ENCODE measurements at regions not wholly inside any gene's neighbourhood (a gene's known extent, or its start where the extent isn't known, plus 50 kb on each side); places are given as distances from the start of the nearest gene placed in this dataset.

DNA sequence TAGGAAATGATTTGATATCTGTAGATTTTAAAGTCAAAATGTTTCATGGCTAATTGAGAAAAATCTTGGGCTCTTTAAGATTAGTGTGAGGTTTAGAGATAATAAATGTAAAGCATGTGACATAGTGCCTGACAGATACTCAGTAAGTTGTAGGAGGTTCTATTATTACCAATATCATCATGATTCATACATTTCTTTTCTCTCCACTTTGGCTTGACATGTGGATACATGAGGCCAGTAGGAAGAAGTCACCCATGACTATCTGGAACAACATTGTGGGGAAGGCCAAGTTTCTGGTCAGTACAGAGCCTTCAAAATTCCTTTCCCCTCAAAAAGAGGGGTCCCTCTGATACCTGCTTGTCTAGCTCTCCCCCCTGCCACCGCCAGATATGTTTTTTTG, 91.2 kb upstream of the SORBS2 start:
- Histone ChIP-seq H3K79me2 (ENCODE audit: control insufficient read depth, insufficient read depth, low read length) (no peaks in the 10 kb centered on the region), H3K4me3 (ENCODE audit: control insufficient read depth in 2 of 3, extremely low read depth in 1 of 3, insufficient read depth in 2 of 3, low read depth in 1 of 3, low read length in 3 of 3) (no peak overlapping the region), H3K27me3 (ENCODE audit: control insufficient read depth, extremely low read depth, insufficient read depth, low read length) (no peaks in the 10 kb centered on the region), H3K4me2 (ENCODE audit: control insufficient read depth, extremely low read depth, insufficient read depth, low read depth, low read length) (no peak overlapping the region), H3K27ac (ENCODE audit: control insufficient read depth, insufficient read depth, low read length) (peak overlapping the region; percentile 24), H3K4me1 (ENCODE audit: control insufficient read depth, extremely low read depth, insufficient read depth, low read length) (peaks cover 11% of the 10 kb centered on the region), H3K9me3 (ENCODE audit: control insufficient read depth, low read depth, low read length) (no peaks in the 10 kb centered on the region), H2AFZ (ENCODE audit: control insufficient read depth, low read length) (no peak overlapping the region), H3K9me1 (ENCODE audit: control insufficient read depth, extremely low read depth, insufficient read depth, low read length) (no peaks in the 10 kb centered on the region), H3K9ac (ENCODE audit: control insufficient read depth, extremely low read depth, insufficient read depth, low read length) (no peak overlapping the region), H3K36me3 (ENCODE audit: control insufficient read depth in 2 of 2, extremely low read depth in 1 of 2, insufficient read depth in 2 of 2, low read length in 2 of 2) (no peaks in the 10 kb centered on the region), H4K20me1 (ENCODE audit: control insufficient read depth, extremely low read depth, insufficient read depth, low read length) (no peaks in the 10 kb centered on the region)
- dilution Hi-C loops (cut with MboI; ENCODE audit: extremely low pct_ligation_motif_present, low sequenced_read_pairs), result no loop called here
- FAIRE-seq (peak; percentile 59), DNase-seq (ENCODE audit: low read depth, low spot score) (no peak)
- TF ChIP-seq, protein P1, sequence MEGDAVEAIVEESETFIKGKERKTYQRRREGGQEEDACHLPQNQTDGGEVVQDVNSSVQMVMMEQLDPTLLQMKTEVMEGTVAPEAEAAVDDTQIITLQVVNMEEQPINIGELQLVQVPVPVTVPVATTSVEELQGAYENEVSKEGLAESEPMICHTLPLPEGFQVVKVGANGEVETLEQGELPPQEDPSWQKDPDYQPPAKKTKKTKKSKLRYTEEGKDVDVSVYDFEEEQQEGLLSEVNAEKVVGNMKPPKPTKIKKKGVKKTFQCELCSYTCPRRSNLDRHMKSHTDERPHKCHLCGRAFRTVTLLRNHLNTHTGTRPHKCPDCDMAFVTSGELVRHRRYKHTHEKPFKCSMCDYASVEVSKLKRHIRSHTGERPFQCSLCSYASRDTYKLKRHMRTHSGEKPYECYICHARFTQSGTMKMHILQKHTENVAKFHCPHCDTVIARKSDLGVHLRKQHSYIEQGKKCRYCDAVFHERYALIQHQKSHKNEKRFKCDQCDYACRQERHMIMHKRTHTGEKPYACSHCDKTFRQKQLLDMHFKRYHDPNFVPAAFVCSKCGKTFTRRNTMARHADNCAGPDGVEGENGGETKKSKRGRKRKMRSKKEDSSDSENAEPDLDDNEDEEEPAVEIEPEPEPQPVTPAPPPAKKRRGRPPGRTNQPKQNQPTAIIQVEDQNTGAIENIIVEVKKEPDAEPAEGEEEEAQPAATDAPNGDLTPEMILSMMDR (optimal IDR thresholded peaks at IDR 0.05 in 1 of 3, IDR thresholded peaks at IDR 0.05 in 1 of 3, conservative IDR thresholded peaks at IDR 0.05 in 1 of 3; ENCODE audit: extremely low read depth in 1 of 3, insufficient read depth in 2 of 3, low read length in 3 of 3), result no peak
- no peak for TF ChIP-seq EZH2 (IDR thresholded peaks at IDR 0.05; ENCODE audit: low read length)

DNA sequence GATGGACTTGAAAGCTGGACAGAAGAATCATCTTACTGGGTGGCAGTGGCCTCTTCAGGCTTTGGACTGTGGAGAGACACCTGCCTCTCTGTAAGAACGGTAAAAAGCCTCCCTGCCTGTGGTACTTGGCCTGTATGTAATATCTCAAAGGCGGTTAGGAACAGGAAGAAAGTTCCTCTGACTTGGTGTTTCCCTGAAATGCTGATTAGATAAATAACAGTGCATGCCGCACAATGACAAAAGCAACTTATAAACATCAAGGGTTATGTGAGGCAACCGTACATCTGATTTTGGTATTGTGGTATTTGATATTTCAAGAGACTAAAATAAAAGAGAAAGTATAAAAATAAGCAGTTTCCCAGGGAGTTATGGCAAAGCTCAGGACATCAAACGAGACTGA, 92.4 kb upstream of the SORBS2 start:
- dilution Hi-C loops (cut with MboI; ENCODE audit: extremely low pct_ligation_motif_present, low sequenced_read_pairs), result no loop called here
- H2AFZ ChIP-seq (ENCODE audit: control insufficient read depth, low read length), result no peak overlapping the region
- H3K27me3 ChIP-seq (ENCODE audit: control insufficient read depth, extremely low read depth, insufficient read depth, low read length), result no peaks in the 10 kb centered on the region
- H3K4me3 ChIP-seq (ENCODE audit: control insufficient read depth in 2 of 3, extremely low read depth in 1 of 3, insufficient read depth in 2 of 3, low read depth in 1 of 3, low read length in 3 of 3), result no peak overlapping the region
- no peaks in the 10 kb centered on the region for H3K9me1 ChIP-seq (ENCODE audit: control insufficient read depth, extremely low read depth, insufficient read depth, low read length)
- no peaks in the 10 kb centered on the region for H4K20me1 ChIP-seq (ENCODE audit: control insufficient read depth, extremely low read depth, insufficient read depth, low read length)
- peaks cover 11% of the 10 kb centered on the region for H3K4me1 ChIP-seq (ENCODE audit: control insufficient read depth, extremely low read depth, insufficient read depth, low read length)
- TF ChIP-seq, protein P1 (optimal IDR thresholded peaks at IDR 0.05 in 1 of 3, IDR thresholded peaks at IDR 0.05 in 1 of 3, conservative IDR thresholded peaks at IDR 0.05 in 1 of 3; ENCODE audit: extremely low read depth in 1 of 3, insufficient read depth in 2 of 3, low read length in 3 of 3), result no peak
- TF ChIP-seq EZH2 (IDR thresholded peaks at IDR 0.05; ENCODE audit: low read length), result no peak
- no peaks in the 10 kb centered on the region for H3K36me3 ChIP-seq (ENCODE audit: control insufficient read depth in 2 of 2, extremely low read depth in 1 of 2, insufficient read depth in 2 of 2, low read length in 2 of 2)
- DNase-seq (ENCODE audit: low read depth, low spot score) (no peak), FAIRE-seq (no peak)
- H3K9ac ChIP-seq (ENCODE audit: control insufficient read depth, extremely low read depth, insufficient read depth, low read length), result no peak overlapping the region
- no peak overlapping the region for H3K27ac ChIP-seq (ENCODE audit: control insufficient read depth, insufficient read depth, low read length)
- no peaks in the 10 kb centered on the region for H3K79me2 ChIP-seq (ENCODE audit: control insufficient read depth, insufficient read depth, low read length)
- no peaks in the 10 kb centered on the region for H3K9me3 ChIP-seq (ENCODE audit: control insufficient read depth, low read depth, low read length)
- no peak overlapping the region for H3K4me2 ChIP-seq (ENCODE audit: control insufficient read depth, extremely low read depth, insufficient read depth, low read depth, low read length)
